SK-N-SH treated with all-trans-retinoic acid at 6 μM for 48 hours (cell line): ENCODE measurements at regions not wholly inside any gene's neighbourhood (a gene's known extent, or its start where the extent isn't known, plus 50 kb on each side); places are given as distances from the start of the nearest gene placed in this dataset.

Source experiments
- ATAC-seq: fragments of 200-7000 bp; cut with Tn5 transposase; 3 replicates; pipeline ENCODE4 v1.9.1; 2020; ENCODE audit warnings: mild to moderate bottlenecking, moderate library complexity
- ARNTL ChIP-seq: fragments of 450-650 bp; formaldehyde crosslinking; IDR thresholded peaks from 2 replicates; pipeline ENCODE4 v1.5.0; 2020; ENCODE audit warnings: low read depth, mild to moderate bottlenecking, moderate library complexity, borderline replicate concordance
- BACH2 ChIP-seq: fragments of 250-450 bp; sonication (Bioruptor Pico); IDR thresholded peaks from 2 replicates; pipeline ENCODE4 v1.9.0; 2021; ENCODE audit warnings: mild to moderate bottlenecking, borderline replicate concordance
- ESRRG ChIP-seq: fragments of 250-450 bp; sonication (Bioruptor Pico); IDR thresholded peaks from 2 replicates; pipeline ENCODE4 v1.6.1; 2021; ENCODE audit warnings: mild to moderate bottlenecking
- GLIS3 ChIP-seq: fragments of 250-450 bp; sonication (Bioruptor Pico); IDR thresholded peaks from 2 replicates; pipeline ENCODE4 v1.5.0; 2020; ENCODE audit warnings: mild to moderate bottlenecking, moderate library complexity
- ISL1 ChIP-seq: fragments of 250-450 bp; sonication (Bioruptor Pico); IDR thresholded peaks from 2 replicates; pipeline ENCODE4 v2.1.2; 2022; ENCODE audit warnings: mild to moderate bottlenecking, moderate library complexity
- OSR1 ChIP-seq: fragments of 250-450 bp; sonication (Bioruptor Pico); IDR thresholded peaks from 2 replicates; pipeline ENCODE4 v1.8.0; 2022; ENCODE audit warnings: moderate library complexity, mild to moderate bottlenecking, inconsistent platforms
- PPARA ChIP-seq: fragments of 250-450 bp; sonication (Bioruptor Pico); IDR thresholded peaks from 2 replicates; pipeline ENCODE4 v1.5.0; 2020; ENCODE audit warnings: mild to moderate bottlenecking, borderline replicate concordance
- RARB ChIP-seq: fragments of 250-450 bp; sonication (Bioruptor Pico); IDR thresholded peaks from 2 replicates; pipeline ENCODE4 v1.8.0; 2021; ENCODE audit warnings: mild to moderate bottlenecking, moderate library complexity
- SNAI2 ChIP-seq: fragments of 250-450 bp; sonication (Bioruptor Pico); IDR thresholded peaks from 2 replicates; pipeline ENCODE4 v1.5.0; 2020; ENCODE audit warnings: mild to moderate bottlenecking, moderate library complexity
- TCF4 ChIP-seq: fragments of 250-450 bp; sonication (Bioruptor Pico); IDR thresholded peaks from 2 replicates; pipeline ENCODE4 v1.8.0; 2021; ENCODE audit warnings: mild to moderate bottlenecking, moderate library complexity, borderline replicate concordance
- TOX ChIP-seq: fragments of 250-450 bp; sonication (Bioruptor Pico); IDR thresholded peaks from 2 replicates; pipeline ENCODE4 v1.8.0; 2021; ENCODE audit warnings: mild to moderate bottlenecking, moderate library complexity, borderline replicate concordance
- ZC3H10 ChIP-seq: fragments of 250-450 bp; sonication (Bioruptor Pico); IDR thresholded peaks from 2 replicates; pipeline ENCODE4 v1.5.1; 2021; ENCODE audit warnings: mild to moderate bottlenecking, moderate library complexity
- ZFP3 ChIP-seq: fragments of 250-450 bp; sonication (Bioruptor Pico); IDR thresholded peaks from 2 replicates; pipeline ENCODE4 v1.5.0; 2020; ENCODE audit warnings: mild to moderate bottlenecking, moderate library complexity
- ZFP30 ChIP-seq: fragments of 450-650 bp; formaldehyde crosslinking; IDR thresholded peaks from 2 replicates; pipeline ENCODE4 v1.5.0; 2022; ENCODE audit warnings: mild to moderate bottlenecking, moderate library complexity
- ZNF565 ChIP-seq: fragments of 450-650 bp; formaldehyde crosslinking; conservative IDR thresholded peaks from 2 replicates; pipeline ENCODE4 v1.5.0; 2020; ENCODE audit warnings: low read depth, mild to moderate bottlenecking, moderate library complexity
- TF ChIP-seq, protein P1 (sequence below): fragments of 250-450 bp; sonication (Bioruptor Pico); IDR thresholded peaks from 2 replicates; pipeline ENCODE4 v1.5.1; 2020; ENCODE audit warnings: low read depth, mild to moderate bottlenecking, moderate library complexity
- TF ChIP-seq, protein P2 (sequence below): fragments of 250-450 bp; sonication (Bioruptor Pico); IDR thresholded peaks from 2 replicates; pipeline ENCODE4 v1.8.0; 2021; ENCODE audit warnings: low read depth, mild to moderate bottlenecking, moderate library complexity, borderline replicate concordance
- TF ChIP-seq, protein P3 (sequence below): fragments of 250-450 bp; sonication (Bioruptor Pico); IDR thresholded peaks from 2 replicates; pipeline ENCODE4 v1.5.1; 2021; ENCODE audit warnings: mild to moderate bottlenecking, moderate library complexity

DNA sequence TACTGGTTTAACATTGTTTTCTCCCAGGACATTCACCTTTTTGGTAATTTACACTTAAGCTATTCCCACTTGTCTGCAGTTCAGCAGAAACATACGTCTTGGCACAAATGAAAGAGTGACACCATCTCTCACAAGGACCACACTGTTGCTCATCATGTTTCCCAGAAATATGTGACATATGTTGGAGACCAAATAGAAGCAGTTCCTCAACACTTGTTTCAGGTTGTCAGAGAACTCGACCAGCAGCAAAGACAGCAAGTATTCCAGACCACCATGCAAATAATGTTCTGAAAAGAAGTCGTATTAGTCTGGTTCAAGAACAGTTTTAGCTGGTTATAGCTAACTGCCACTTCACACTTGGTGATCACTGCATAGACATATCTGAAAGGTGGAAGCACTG, 81.3 kb upstream of the KLF6 start:
- no peak for ATAC-seq
- TF ChIP-seq GLIS3 (CRISPR knock-in tag) = no peak
- no peak for TF ChIP-seq TCF4 (CRISPR knock-in tag)
- no peak for TF ChIP-seq ZFP30 (CRISPR knock-in tag)
- TF ChIP-seq ARNTL (CRISPR knock-in tag) = no peak
- TF ChIP-seq SNAI2 (CRISPR knock-in tag) = no peak
- TF ChIP-seq ZNF565 (CRISPR knock-in tag) = no peak
- no peak for TF ChIP-seq ZFP3 (CRISPR knock-in tag)
- TF ChIP-seq, protein P1, sequence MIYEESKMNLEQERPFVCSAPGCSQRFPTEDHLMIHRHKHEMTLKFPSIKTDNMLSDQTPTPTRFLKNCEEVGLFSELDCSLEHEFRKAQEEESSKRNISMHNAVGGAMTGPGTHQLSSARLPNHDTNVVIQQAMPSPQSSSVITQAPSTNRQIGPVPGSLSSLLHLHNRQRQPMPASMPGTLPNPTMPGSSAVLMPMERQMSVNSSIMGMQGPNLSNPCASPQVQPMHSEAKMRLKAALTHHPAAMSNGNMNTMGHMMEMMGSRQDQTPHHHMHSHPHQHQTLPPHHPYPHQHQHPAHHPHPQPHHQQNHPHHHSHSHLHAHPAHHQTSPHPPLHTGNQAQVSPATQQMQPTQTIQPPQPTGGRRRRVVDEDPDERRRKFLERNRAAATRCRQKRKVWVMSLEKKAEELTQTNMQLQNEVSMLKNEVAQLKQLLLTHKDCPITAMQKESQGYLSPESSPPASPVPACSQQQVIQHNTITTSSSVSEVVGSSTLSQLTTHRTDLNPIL (CRISPR knock-in tag) = no peak
- no peak for TF ChIP-seq ISL1 (CRISPR knock-in tag)
- no peak for TF ChIP-seq BACH2
- TF ChIP-seq ESRRG = no peak
- no peak for TF ChIP-seq PPARA
- TF ChIP-seq RARB = no peak
- TF ChIP-seq, protein P2, sequence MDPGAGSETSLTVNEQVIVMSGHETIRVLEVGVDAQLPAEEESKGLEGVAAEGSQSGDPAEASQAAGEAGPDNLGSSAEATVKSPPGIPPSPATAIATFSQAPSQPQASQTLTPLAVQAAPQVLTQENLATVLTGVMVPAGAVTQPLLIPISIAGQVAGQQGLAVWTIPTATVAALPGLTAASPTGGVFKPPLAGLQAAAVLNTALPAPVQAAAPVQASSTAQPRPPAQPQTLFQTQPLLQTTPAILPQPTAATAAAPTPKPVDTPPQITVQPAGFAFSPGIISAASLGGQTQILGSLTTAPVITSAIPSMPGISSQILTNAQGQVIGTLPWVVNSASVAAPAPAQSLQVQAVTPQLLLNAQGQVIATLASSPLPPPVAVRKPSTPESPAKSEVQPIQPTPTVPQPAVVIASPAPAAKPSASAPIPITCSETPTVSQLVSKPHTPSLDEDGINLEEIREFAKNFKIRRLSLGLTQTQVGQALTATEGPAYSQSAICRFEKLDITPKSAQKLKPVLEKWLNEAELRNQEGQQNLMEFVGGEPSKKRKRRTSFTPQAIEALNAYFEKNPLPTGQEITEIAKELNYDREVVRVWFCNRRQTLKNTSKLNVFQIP (CRISPR knock-in tag) = no peak

DNA sequence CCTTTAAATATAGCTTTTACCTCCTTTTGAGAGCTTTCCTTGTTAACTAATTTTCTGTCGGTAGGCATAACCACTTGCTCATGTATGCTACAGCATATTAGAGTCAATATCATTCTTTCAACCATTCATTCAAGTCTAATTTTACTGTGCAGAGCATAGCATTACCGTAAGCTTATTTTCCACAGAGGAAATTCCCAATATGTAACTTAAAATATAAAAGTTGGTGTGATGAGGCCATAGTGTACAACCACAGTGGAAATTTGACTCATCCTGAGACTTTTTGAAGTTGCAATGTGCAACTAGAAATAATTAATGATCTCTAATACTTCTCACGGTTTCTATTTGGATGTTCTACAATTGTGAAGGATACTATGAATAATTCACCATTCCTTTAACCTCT, 80.6 kb upstream of the KLF6 start:
- no peak for TF ChIP-seq ESRRG
- TF ChIP-seq TOX (CRISPR knock-in tag) = no peak
- TF ChIP-seq, protein P1 (CRISPR knock-in tag) = no peak
- TF ChIP-seq, protein P3, sequence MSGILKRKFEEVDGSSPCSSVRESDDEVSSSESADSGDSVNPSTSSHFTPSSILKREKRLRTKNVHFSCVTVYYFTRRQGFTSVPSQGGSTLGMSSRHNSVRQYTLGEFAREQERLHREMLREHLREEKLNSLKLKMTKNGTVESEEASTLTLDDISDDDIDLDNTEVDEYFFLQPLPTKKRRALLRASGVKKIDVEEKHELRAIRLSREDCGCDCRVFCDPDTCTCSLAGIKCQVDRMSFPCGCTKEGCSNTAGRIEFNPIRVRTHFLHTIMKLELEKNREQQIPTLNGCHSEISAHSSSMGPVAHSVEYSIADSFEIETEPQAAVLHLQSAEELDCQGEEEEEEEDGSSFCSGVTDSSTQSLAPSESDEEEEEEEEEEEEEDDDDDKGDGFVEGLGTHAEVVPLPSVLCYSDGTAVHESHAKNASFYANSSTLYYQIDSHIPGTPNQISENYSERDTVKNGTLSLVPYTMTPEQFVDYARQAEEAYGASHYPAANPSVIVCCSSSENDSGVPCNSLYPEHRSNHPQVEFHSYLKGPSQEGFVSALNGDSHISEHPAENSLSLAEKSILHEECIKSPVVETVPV (CRISPR knock-in tag) = no peak
- TF ChIP-seq ISL1 (CRISPR knock-in tag) = no peak
- TF ChIP-seq ZFP30 (CRISPR knock-in tag) = no peak
- TF ChIP-seq, protein P2 (CRISPR knock-in tag) = no peak
- TF ChIP-seq ARNTL (CRISPR knock-in tag) = no peak
- TF ChIP-seq OSR1 = no peak
- TF ChIP-seq BACH2 = no peak
- TF ChIP-seq RARB = no peak
- no peak for TF ChIP-seq ZC3H10
- no peak for ATAC-seq

DNA sequence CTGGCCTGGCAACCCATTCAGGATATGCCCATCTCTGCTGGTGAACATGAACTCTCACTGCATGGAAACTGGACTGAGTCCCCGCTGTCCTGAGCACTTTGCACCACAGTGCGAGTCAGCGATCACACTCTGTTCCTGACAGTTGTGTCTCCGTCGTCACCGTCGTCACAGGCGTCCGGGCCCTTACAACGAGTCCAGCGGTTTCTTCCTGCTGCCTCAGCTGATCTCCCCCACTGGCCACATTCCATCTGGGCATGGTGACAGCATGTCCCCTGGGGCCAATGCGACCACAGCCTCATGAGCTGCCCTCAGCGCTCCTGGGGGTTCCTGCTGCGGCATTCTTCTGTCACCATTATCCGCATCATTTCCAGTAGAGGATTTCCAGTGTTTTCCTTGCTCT, 76.8 kb upstream of the KLF6 start:
- TF ChIP-seq ZFP3 (CRISPR knock-in tag) (no peak), ESRRG (no peak), TCF4 (CRISPR knock-in tag) (no peak), ZC3H10 (no peak)
- TF ChIP-seq, protein P2 (CRISPR knock-in tag) = no peak
- no peak for ATAC-seq
